Fibroblast of lung (primary cell): ENCODE measurements at regions not wholly inside any gene's neighbourhood (a gene's known extent, or its start where the extent isn't known, plus 50 kb on each side); places are given as distances from the start of the nearest gene placed in this dataset.

Experiments
- DNase-seq, 2 donors: peaks; one replicate each; pipeline versions ENCODE4 v3.0.0 to v3.0.0-alpha.2; 2010; ENCODE audit warnings: low read depth in 2 of 2
- H2AFZ ChIP-seq: 2 replicates; pipeline ENCODE4 v1.5.1; 2012; ENCODE audit warnings: low read length, control low read depth, inconsistent platforms
- H3K27ac ChIP-seq: 2 replicates; pipeline ENCODE4 v1.5.1; 2011; ENCODE audit warnings: low read length, control low read depth; ENCODE audit not compliant: insufficient read depth
- H3K27me3 ChIP-seq: 2 replicates; pipeline ENCODE4 v1.5.1; 2011; ENCODE audit warnings: mild to moderate bottlenecking, low read length; ENCODE audit not compliant: control insufficient read depth, insufficient read depth
- H3K36me3 ChIP-seq: 2 replicates; pipeline ENCODE4 v1.5.1; 2011; ENCODE audit warnings: low read length; ENCODE audit not compliant: control insufficient read depth, insufficient read depth
- H3K4me1 ChIP-seq: 2 replicates; pipeline ENCODE4 v1.5.1; 2011; ENCODE audit warnings: low read length; ENCODE audit not compliant: control insufficient read depth, insufficient read depth; ENCODE audit errors: extremely low read depth
- H3K4me2 ChIP-seq: 2 replicates; pipeline ENCODE4 v1.5.1; 2011; ENCODE audit warnings: low read length, control low read depth; ENCODE audit not compliant: insufficient read depth; ENCODE audit errors: extremely low read depth
- H3K4me3 ChIP-seq, 4 experiments: fragments of 200-600 bp in 1 of 4; sonication (generic) in 1 of 4; replicated peaks in 1 of 4; 2 replicates each; pipeline ENCODE4 v1.5.1; 2011 to 2016; ENCODE audit warnings: low read length in 4 of 4, low read depth in 3 of 4, mild to moderate bottlenecking in 3 of 4, control low read depth in 2 of 4, inconsistent platforms in 1 of 4, mixed read lengths in 1 of 4; ENCODE audit not compliant: insufficient read depth in 1 of 4; ENCODE audit errors: control extremely low read depth in 1 of 4
- H3K79me2 ChIP-seq: 2 replicates; pipeline ENCODE4 v1.5.1; 2012; ENCODE audit warnings: mild to moderate bottlenecking, low read length, inconsistent platforms; ENCODE audit not compliant: control insufficient read depth, insufficient read depth
- H3K9ac ChIP-seq: 2 replicates; pipeline ENCODE4 v1.5.1; 2011; ENCODE audit warnings: mild to moderate bottlenecking, low read length, control low read depth; ENCODE audit not compliant: insufficient read depth
- H3K9me3 ChIP-seq: 2 replicates; pipeline ENCODE4 v1.5.1; 2012; ENCODE audit warnings: low read depth, low read length; ENCODE audit not compliant: control insufficient read depth, insufficient read depth
- H4K20me1 ChIP-seq: 2 replicates; pipeline ENCODE4 v1.5.1; 2011; ENCODE audit warnings: low read length; ENCODE audit not compliant: control insufficient read depth, insufficient read depth; ENCODE audit errors: extremely low read depth
- EZH2 ChIP-seq: IDR thresholded peaks from 2 replicates; pipeline ENCODE4 v1.5.1; 2012; ENCODE audit warnings: low read length, control low read depth, mild to moderate bottlenecking; ENCODE audit errors: missing control alignments
- TF ChIP-seq, protein P1 (sequence below), 2 donors: IDR thresholded peaks in 1 of 2; conservative IDR thresholded peaks in 1 of 2; 1 replicate in 1 of 2; 2 replicates in 1 of 2; pipeline ENCODE4 v1.5.1; 2011 to 2012; ENCODE audit warnings: low read length in 2 of 2, control low read depth in 1 of 2, inconsistent platforms in 1 of 2, low read depth in 1 of 2, mild to moderate bottlenecking in 1 of 2

DNA sequence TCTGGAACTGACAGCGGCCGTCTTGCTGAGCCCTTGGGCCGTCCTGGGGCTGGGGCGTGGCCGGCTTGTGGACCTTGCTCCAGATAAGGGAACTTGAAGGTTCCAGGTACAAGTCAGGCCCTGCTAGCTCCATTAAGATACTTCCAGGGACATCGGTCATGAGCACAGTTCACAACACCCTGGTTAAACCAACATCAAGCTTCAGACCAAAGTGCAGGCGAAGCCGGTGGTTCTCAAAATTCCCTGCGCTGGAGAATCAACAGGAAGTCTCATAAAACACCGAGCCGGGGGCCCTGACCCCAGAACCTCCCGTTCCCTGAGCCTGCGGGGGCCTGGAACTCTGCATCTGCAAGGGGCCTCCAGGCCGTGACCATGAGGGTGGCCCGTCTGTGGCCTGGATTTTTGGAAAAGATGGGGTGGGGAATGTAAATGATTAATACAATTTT is 1043.8 kb downstream of the BRD1 start:
- no peak overlapping the region for H2AFZ ChIP-seq
- H3K4me2 ChIP-seq, result no peak overlapping the region
- H3K27ac ChIP-seq, result no peak overlapping the region
- no peaks in the 10 kb centered on the region for H3K27me3 ChIP-seq
- no peaks in the 10 kb centered on the region for H3K36me3 ChIP-seq
- TF ChIP-seq, protein P1, sequence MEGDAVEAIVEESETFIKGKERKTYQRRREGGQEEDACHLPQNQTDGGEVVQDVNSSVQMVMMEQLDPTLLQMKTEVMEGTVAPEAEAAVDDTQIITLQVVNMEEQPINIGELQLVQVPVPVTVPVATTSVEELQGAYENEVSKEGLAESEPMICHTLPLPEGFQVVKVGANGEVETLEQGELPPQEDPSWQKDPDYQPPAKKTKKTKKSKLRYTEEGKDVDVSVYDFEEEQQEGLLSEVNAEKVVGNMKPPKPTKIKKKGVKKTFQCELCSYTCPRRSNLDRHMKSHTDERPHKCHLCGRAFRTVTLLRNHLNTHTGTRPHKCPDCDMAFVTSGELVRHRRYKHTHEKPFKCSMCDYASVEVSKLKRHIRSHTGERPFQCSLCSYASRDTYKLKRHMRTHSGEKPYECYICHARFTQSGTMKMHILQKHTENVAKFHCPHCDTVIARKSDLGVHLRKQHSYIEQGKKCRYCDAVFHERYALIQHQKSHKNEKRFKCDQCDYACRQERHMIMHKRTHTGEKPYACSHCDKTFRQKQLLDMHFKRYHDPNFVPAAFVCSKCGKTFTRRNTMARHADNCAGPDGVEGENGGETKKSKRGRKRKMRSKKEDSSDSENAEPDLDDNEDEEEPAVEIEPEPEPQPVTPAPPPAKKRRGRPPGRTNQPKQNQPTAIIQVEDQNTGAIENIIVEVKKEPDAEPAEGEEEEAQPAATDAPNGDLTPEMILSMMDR (conservative IDR thresholded peaks at IDR 0.05 in 1 of 2, IDR thresholded peaks at IDR 0.05 in 1 of 2; ENCODE audit: low read depth in 1 of 2, low read length in 2 of 2), result no peak
- TF ChIP-seq EZH2, result no peak
- no peaks in the 10 kb centered on the region for H3K79me2 ChIP-seq
- no peak for DNase-seq
- H4K20me1 ChIP-seq, result no peaks in the 10 kb centered on the region
- H3K4me1 ChIP-seq, result no peaks in the 10 kb centered on the region
- no peaks in the 10 kb centered on the region for H3K9me3 ChIP-seq
- no peak overlapping the region for H3K9ac ChIP-seq
- no peak overlapping the region for H3K4me3 ChIP-seq

DNA sequence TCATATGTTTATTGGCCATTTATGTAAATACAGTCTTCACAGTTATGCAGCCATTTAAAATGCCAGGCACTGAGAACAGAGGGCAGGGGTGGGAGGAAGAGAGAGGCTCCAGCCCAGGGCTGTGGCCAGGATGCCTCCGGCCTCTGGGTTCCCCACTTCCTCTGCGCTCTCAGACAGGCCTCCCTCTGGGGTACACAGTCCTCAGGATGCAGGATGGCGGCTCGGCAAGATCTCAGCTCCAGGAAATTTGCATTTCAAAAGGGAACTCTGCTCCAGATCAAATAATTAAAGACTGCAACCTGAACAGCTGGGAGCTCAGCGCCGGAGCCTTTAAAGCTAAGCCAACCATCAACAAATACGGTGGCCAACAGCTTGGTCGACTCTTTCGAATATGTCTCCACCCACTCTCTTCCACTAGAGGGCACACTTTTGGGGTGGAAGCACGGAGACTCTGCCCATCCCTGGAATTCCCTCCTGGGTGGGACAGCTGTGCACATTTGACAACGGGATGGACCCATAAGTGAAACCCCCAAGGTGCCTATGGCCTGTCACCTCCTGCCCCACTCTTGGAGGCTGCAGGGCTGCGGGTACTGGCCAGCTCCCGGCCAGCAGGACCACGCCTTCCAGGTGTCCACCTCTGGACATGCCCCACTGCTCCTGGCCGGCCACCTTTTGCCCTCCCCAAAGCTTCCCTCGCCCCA is 1044.7 kb downstream of the BRD1 start:
- H3K36me3 ChIP-seq, result no peaks in the 10 kb centered on the region

DNA sequence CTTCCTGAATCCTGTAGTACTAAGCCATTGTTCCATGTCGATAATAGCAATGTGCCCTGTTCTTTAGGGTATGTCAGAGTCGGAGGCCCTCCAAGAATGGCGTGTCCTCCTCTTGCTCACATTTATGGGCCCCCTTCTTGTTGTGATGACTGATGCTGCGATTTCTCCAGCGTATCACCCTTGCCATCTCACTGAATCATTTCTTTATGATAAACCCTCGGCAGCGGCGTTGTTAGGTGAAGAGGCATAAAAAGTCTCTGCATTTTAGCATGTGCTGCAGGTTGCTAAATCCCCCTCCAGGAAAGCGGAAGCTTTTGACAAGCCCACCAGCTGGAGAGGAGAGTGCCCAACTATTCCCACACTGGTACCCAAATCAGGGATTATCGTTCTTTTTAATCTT is 1045.3 kb downstream of the BRD1 start:
- Histone ChIP-seq H3K4me2 (no peak overlapping the region), H3K27me3 (no peaks in the 10 kb centered on the region), H4K20me1 (no peaks in the 10 kb centered on the region), H3K9me3 (peaks cover 2% of the 10 kb centered on the region), H3K4me3 (no peak overlapping the region), H3K4me1 (no peaks in the 10 kb centered on the region), H3K79me2 (no peaks in the 10 kb centered on the region), H3K9ac (no peak overlapping the region), H3K27ac (no peak overlapping the region), H3K36me3 (no peaks in the 10 kb centered on the region), H2AFZ (no peak overlapping the region)
- TF ChIP-seq, protein P1 (conservative IDR thresholded peaks at IDR 0.05 in 1 of 2, IDR thresholded peaks at IDR 0.05 in 1 of 2; ENCODE audit: low read depth in 1 of 2, low read length in 2 of 2), result no peak
- TF ChIP-seq EZH2, result no peak
- DNase-seq, result no peak

More for the DNA sequence above, 1044.7 kb downstream of the BRD1 start:
- Histone ChIP-seq H3K4me2 (no peak overlapping the region), H3K9ac (no peak overlapping the region), H3K4me3 (no peak overlapping the region), H4K20me1 (no peaks in the 10 kb centered on the region), H3K79me2 (no peaks in the 10 kb centered on the region), H3K27me3 (no peaks in the 10 kb centered on the region), H3K27ac (no peak overlapping the region), H3K9me3 (no peaks in the 10 kb centered on the region), H2AFZ (no peak overlapping the region), H3K4me1 (no peaks in the 10 kb centered on the region)
- DNase-seq, result no peak
- TF ChIP-seq, protein P1 (conservative IDR thresholded peaks at IDR 0.05 in 1 of 2, IDR thresholded peaks at IDR 0.05 in 1 of 2; ENCODE audit: low read depth in 1 of 2, low read length in 2 of 2), result no peak
- no peak for TF ChIP-seq EZH2
